GM10266 (cell line): ENCODE measurements at regions not wholly inside any gene's neighbourhood (a gene's known extent, or its start where the extent isn't known, plus 50 kb on each side); places are given as distances from the start of the nearest gene placed in this dataset.
"Not testable (repeated sequence)": the region's sequence is repeated elsewhere in the genome, so short reads cannot be mapped to it uniquely, and the experiment has no call there.

Experiments used
- DNase-seq: peaks from one replicate; pipeline ENCODE4 v3.0.0; 2012; ENCODE audit errors: extremely low spot score
- TF ChIP-seq, protein P1 (sequence below): IDR thresholded peaks from 2 replicates; pipeline ENCODE4 v1.5.1; 2012; ENCODE audit warnings: mild to moderate bottlenecking, low read depth; ENCODE audit not compliant: control insufficient read depth, insufficient read depth; ENCODE audit errors: missing control alignments

DNA sequence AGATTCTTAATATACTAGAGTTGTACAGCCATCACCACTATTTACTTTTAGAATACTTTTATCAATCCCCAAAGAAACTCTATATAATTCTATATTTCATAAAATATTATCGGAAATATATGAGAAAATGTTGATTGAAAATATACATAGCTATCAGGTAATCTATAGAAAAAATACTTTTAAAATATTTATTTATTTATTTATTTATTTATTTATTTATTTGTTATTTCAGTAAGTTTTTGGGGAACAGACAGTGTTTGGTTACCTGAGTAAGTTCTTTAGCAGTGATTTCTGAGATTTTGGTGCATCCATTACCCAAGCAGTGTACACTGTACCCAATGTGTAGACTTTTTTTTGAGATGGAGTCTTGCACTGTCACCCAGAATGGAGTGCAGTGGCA, 206.6 kb upstream of the DAAM1 start:
- TF ChIP-seq, protein P1, sequence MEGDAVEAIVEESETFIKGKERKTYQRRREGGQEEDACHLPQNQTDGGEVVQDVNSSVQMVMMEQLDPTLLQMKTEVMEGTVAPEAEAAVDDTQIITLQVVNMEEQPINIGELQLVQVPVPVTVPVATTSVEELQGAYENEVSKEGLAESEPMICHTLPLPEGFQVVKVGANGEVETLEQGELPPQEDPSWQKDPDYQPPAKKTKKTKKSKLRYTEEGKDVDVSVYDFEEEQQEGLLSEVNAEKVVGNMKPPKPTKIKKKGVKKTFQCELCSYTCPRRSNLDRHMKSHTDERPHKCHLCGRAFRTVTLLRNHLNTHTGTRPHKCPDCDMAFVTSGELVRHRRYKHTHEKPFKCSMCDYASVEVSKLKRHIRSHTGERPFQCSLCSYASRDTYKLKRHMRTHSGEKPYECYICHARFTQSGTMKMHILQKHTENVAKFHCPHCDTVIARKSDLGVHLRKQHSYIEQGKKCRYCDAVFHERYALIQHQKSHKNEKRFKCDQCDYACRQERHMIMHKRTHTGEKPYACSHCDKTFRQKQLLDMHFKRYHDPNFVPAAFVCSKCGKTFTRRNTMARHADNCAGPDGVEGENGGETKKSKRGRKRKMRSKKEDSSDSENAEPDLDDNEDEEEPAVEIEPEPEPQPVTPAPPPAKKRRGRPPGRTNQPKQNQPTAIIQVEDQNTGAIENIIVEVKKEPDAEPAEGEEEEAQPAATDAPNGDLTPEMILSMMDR, result no peak
- DNase-seq, result no peak

GRCh38 chr14:58985786-58986185, 202.7 kb upstream of the DAAM1 start:
- DNase-seq, result no peak
- TF ChIP-seq, protein P1, result no peak

- no peak for DNase-seq
- TF ChIP-seq, protein P1, result no peak
Measured at GRCh38 chr14:58987591-58987990, 200.9 kb upstream of the DAAM1 start.

DNA sequence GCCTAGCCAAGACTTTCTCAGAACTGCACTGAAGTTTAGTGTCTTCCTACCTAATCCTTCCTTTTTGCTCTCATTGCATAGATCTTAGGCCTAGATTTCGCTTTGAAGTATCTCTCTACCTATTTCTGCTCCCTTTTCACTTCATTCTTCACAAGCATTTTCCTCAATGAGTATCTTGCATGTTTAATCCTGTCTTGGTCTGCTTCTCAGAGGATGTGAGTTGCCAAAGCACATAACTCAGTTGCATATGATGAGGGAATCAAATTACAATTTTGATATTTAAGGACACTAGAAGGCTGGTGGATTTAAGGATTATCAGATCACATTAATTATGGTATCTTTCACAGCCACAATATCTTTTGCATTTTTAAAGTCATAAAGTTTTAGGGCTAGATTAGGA, 195.5 kb upstream of the DAAM1 start:
- TF ChIP-seq, protein P1, result no peak
- DNase-seq, result no peak

GRCh38 chr14:58994130-58994529, 194.3 kb upstream of the DAAM1 start:
- TF ChIP-seq, protein P1, result no peak
- DNase-seq, result no peak

DNA sequence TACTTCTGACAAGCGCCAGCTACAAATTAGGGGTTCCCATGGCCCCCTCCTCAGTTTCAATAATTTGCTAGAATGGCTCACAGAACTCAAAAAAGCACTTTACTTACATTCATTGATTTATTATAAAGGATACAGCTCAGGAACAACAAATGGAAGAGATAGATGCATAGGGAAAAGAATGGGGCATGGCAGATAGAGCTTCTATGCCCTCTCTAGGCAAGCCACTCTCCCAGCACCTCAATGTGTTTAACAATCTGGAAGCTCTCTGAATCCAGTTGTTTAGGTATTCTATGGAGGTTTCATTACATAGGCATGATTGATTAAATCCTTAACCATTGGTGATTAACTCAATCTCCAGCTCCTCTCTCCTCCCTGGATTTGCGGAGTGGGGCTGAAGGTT, 184.5 kb upstream of the DAAM1 start:
- DNase-seq, result no peak
- TF ChIP-seq, protein P1, result no peak

- DNase-seq, result not testable (repeated sequence)
Measured at GRCh38 chr14:59006179-59006578, 182.3 kb upstream of the DAAM1 start.

- TF ChIP-seq, protein P1, result no peak
- DNase-seq, result no peak
Measured at GRCh38 chr14:59009967-59010366, 178.5 kb upstream of the DAAM1 start.
